SW 1271 (cell line): ENCODE measurements at regions not wholly inside any gene's neighbourhood (a gene's known extent, or its start where the extent isn't known, plus 50 kb on each side); places are given as distances from the start of the nearest gene placed in this dataset.
"Not testable (repeated sequence)": the region's sequence is repeated elsewhere in the genome, so short reads cannot be mapped to it uniquely, and the experiment has no call there.

Source experiments
- DNase-seq, 2 experiments: peaks; one replicate each; lab custom pipeline; 2025; lab: John Stamatoyannopoulos, UW

- not testable (repeated sequence) for DNase-seq
Measured at GRCh38 chr14:36411951-36412350, 91.5 kb upstream of the MBIP start.

- no peak for DNase-seq
Measured at GRCh38 chr14:36408388-36408787, 88.0 kb upstream of the MBIP start.

GRCh38 chr14:36405589-36406274, 85.3 kb upstream of the MBIP start:
- DNase-seq, result no peak

- DNase-seq, result no peak
Measured at GRCh38 chr14:36402867-36403266, 82.4 kb upstream of the MBIP start.

- no peak for DNase-seq
Measured at GRCh38 chr14:36398463-36399291, 78.2 kb upstream of the MBIP start.

GRCh38 chr14:36397357-36397756, 76.9 kb upstream of the MBIP start:
- no peak for DNase-seq

- DNase-seq, result no peak
Measured at GRCh38 chr14:36396798-36397197, 76.4 kb upstream of the MBIP start.

- no peak for DNase-seq
Measured at GRCh38 chr14:36394593-36394992, 74.2 kb upstream of the MBIP start.

- DNase-seq, result no peak
Measured at GRCh38 chr14:36390718-36391117, 70.3 kb upstream of the MBIP start.

- no peak for DNase-seq
Measured at GRCh38 chr14:36383767-36384431, 63.5 kb upstream of the MBIP start.

- DNase-seq, result peak; percentile 30 to 61
Measured at GRCh38 chr14:36373982-36374673, 53.7 kb upstream of the MBIP start.
